Sigmoid colon (tissue), 6 donors: ENCODE measurements at regions not wholly inside any gene's neighbourhood (a gene's known extent, or its start where the extent isn't known, plus 50 kb on each side); places are given as distances from the start of the nearest gene placed in this dataset.

Experiments
- DNase-seq: peaks from one replicate; pipeline ENCODE4 v3.0.0-alpha.2; 2019
- H3K27ac ChIP-seq, 4 donors: fragments of 200-600 bp; sonication (generic); one replicate each; pipeline ENCODE4 v1.5.1; 2016 to 2019; ENCODE audit warnings: mild to moderate bottlenecking in 1 of 4
- H3K27me3 ChIP-seq, 3 donors: fragments of 200-600 bp; sonication (generic); one replicate each; pipeline ENCODE4 v1.5.1; 2019; ENCODE audit warnings: mild to moderate bottlenecking in 1 of 3
- H3K36me3 ChIP-seq, 4 donors: fragments of 200-600 bp; sonication (generic); one replicate each; pipeline ENCODE4 v1.5.1; 2016 to 2019
- H3K4me1 ChIP-seq, 4 donors: fragments of 200-600 bp; sonication (generic); one replicate each; pipeline ENCODE4 v1.5.1; 2017 to 2019
- H3K4me3 ChIP-seq, 4 donors: fragments of 200-600 bp; sonication (generic); one replicate each; pipeline ENCODE4 v1.5.1; 2017 to 2019; ENCODE audit warnings: mild to moderate bottlenecking in 2 of 4, moderate library complexity in 1 of 4
- H3K9me3 ChIP-seq, 4 donors: fragments of 200-600 bp in 3 of 4; sonication (generic) in 3 of 4; one replicate each; pipeline versions ENCODE4 v1.5.1 to v1.6.1; 2013 to 2019
- CTCF ChIP-seq, 4 experiments: fragments of 450-650 bp in 3 of 4; fragments of 200-600 bp in 1 of 4; IDR thresholded peaks; one replicate each; pipeline ENCODE4 v1.5.1; 2016 to 2019; ENCODE audit warnings: antibody characterized with exemption in 4 of 4, mild to moderate bottlenecking in 3 of 4, moderate library complexity in 2 of 4
- EP300 ChIP-seq, 4 donors: sonication (generic); formaldehyde crosslinking; IDR thresholded peaks; one replicate each; pipeline ENCODE4 v1.6.1; 2017; ENCODE audit warnings: antibody characterized with exemption in 4 of 4
- POLR2A ChIP-seq, 2 donors: fragments of 450-650 bp; IDR thresholded peaks; one replicate each; pipeline ENCODE4 v1.6.1; 2016; ENCODE audit warnings: antibody characterized with exemption in 2 of 2, mild to moderate bottlenecking in 2 of 2, moderate library complexity in 2 of 2
- POLR2AphosphoS5 ChIP-seq, 4 donors: sonication (generic); formaldehyde crosslinking; IDR thresholded peaks; one replicate each; pipeline ENCODE4 v1.6.1; 2017; ENCODE audit warnings: antibody characterized with exemption in 4 of 4
- WGBS, 2 donors: extraction: QIAGEN DNeasy Blood & Tissue Kit; methylation state at CpG; one replicate each; pipeline ENCODE4 v1.1.7; 2013; 5-methylcytosine and 5-hydroxymethylcytosine counted together
- intact Hi-C: fragments of 100-400 bp; cut with DNase I; formaldehyde crosslinking; loops from one replicate; pipeline ENCODE4 v1.15.1; 2023
- donor health status: healthy with polysubstance abuse.
- donor health status: healthy.

- no peaks in the 10 kb centered on the region for H3K36me3 ChIP-seq
- no peak overlapping the region for H3K4me3 ChIP-seq
- intact Hi-C loops: no loop called here
- no peaks in the 10 kb centered on the region for H3K9me3 ChIP-seq
- no peak for DNase-seq
- no peaks in the 10 kb centered on the region for H3K27me3 ChIP-seq
- TF ChIP-seq POLR2AphosphoS5 (IDR thresholded peaks at IDR 0.05): no peak
- TF ChIP-seq CTCF (IDR thresholded peaks at IDR 0.05): no peak
- TF ChIP-seq EP300 (IDR thresholded peaks at IDR 0.05): no peak
- TF ChIP-seq POLR2A (IDR thresholded peaks at IDR 0.05): no peak
- no peaks in the 10 kb centered on the region for H3K4me1 ChIP-seq
- no peak overlapping the region for H3K27ac ChIP-seq
- 73 to 77% methylated on average over 5 of the region's 5 CpGs for WGBS, 2 donors
Measured at GRCh38 chr18:68418881-68419280, 296.0 kb downstream of the TMX3 start.

GRCh38 chr18:68418226-68418868 lies 296.6 kb downstream of the TMX3 start:
- TF ChIP-seq EP300 (IDR thresholded peaks at IDR 0.05) (no peak), CTCF (IDR thresholded peaks at IDR 0.05) (no peak), POLR2A (IDR thresholded peaks at IDR 0.05) (no peak), POLR2AphosphoS5 (IDR thresholded peaks at IDR 0.05) (no peak)
- intact Hi-C loops: no loop called here
- Histone ChIP-seq H3K27ac (no peak overlapping the region), H3K27me3 (no peaks in the 10 kb centered on the region), H3K4me1 (no peaks in the 10 kb centered on the region), H3K36me3 (no peaks in the 10 kb centered on the region), H3K9me3 (no peaks in the 10 kb centered on the region), H3K4me3 (no peak overlapping the region)
- DNase-seq: no peak
- 84 to 89% methylated on average over 11 of the region's 11 CpGs for WGBS, 2 donors

GRCh38 chr18:68417826-68418225 lies 297.1 kb downstream of the TMX3 start:
- Histone ChIP-seq H3K27me3 (no peaks in the 10 kb centered on the region), H3K9me3 (no peaks in the 10 kb centered on the region), H3K27ac (no peak overlapping the region), H3K4me1 (no peaks in the 10 kb centered on the region), H3K4me3 (no peak overlapping the region), H3K36me3 (no peaks in the 10 kb centered on the region)
- DNase-seq: no peak
- TF ChIP-seq POLR2A (IDR thresholded peaks at IDR 0.05): no peak
- no peak for TF ChIP-seq CTCF (IDR thresholded peaks at IDR 0.05)
- no peak for TF ChIP-seq EP300 (IDR thresholded peaks at IDR 0.05)
- no peak for TF ChIP-seq POLR2AphosphoS5 (IDR thresholded peaks at IDR 0.05)
- intact Hi-C loops: no loop called here
- WGBS, 2 donors: 55 to 76% methylated on average over 3 of the region's 3 CpGs

- no peaks in the 10 kb centered on the region for H3K9me3 ChIP-seq
- H3K27ac ChIP-seq: no peak overlapping the region
- H3K4me3 ChIP-seq: no peak overlapping the region
- no peaks in the 10 kb centered on the region for H3K4me1 ChIP-seq
- DNase-seq: no peak
- 35 to 56% methylated on average over 2 of the region's 2 CpGs for WGBS, 2 donors
- no peaks in the 10 kb centered on the region for H3K36me3 ChIP-seq
- H3K27me3 ChIP-seq: no peaks in the 10 kb centered on the region
- no peak for TF ChIP-seq EP300 (IDR thresholded peaks at IDR 0.05)
- no peak for TF ChIP-seq CTCF (IDR thresholded peaks at IDR 0.05)
- TF ChIP-seq POLR2AphosphoS5 (IDR thresholded peaks at IDR 0.05): no peak
- no peak for TF ChIP-seq POLR2A (IDR thresholded peaks at IDR 0.05)
- intact Hi-C loops: no loop called here
Measured at GRCh38 chr18:68417166-68417799, 297.6 kb downstream of the TMX3 start.
